Transverse colon (tissue), 4 donors: ENCODE measurements at regions not wholly inside any gene's neighbourhood (a gene's known extent, or its start where the extent isn't known, plus 50 kb on each side); places are given as distances from the start of the nearest gene placed in this dataset.

ENCODE experiments used
- CTCF ChIP-seq, 5 experiments: fragments of 200-600 bp in 3 of 5; fragments of 450-650 bp in 2 of 5; sonication (generic) in 3 of 5; IDR thresholded peaks; 1 replicate in 2 of 5; 2 replicates in 3 of 5; pipeline ENCODE4 v1.5.1; 2016 to 2017; ENCODE audit warnings: antibody characterized with exemption in 5 of 5, inconsistent platforms in 3 of 5, mild to moderate bottlenecking in 2 of 5, moderate library complexity in 1 of 5
- EP300 ChIP-seq: sonication (generic); formaldehyde crosslinking; IDR thresholded peaks from one replicate; pipeline ENCODE4 v1.6.1; 2017; ENCODE audit warnings: antibody characterized with exemption, low read depth
- POLR2A ChIP-seq: fragments of 450-650 bp; IDR thresholded peaks from one replicate; pipeline ENCODE4 v1.6.1; 2016; ENCODE audit warnings: antibody characterized with exemption, mild to moderate bottlenecking, moderate library complexity
- POLR2AphosphoS5 ChIP-seq, 3 donors: sonication (generic); formaldehyde crosslinking; IDR thresholded peaks; one replicate each; pipeline ENCODE4 v1.6.1; 2016; ENCODE audit warnings: antibody characterized with exemption in 3 of 3

DNA sequence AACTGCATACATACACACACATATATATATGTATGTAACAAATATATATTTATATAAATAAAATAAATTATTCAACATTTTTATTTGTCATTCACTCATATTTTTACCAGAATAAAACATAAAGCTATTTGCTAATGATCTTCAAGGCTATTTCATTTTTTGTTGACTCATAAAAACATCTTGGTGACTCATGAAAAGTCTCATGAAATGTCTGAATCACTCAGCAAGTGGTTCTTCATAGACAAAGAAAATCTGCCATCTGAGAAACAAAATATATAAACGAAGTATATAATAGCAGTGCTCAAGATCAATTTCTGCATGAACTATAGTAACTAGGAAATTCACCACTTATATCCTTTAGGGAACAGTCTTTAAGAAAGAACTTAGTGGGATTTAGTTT is 764.8 kb upstream of the FAT3 start:
- TF ChIP-seq CTCF (IDR thresholded peaks at IDR 0.05) (no peak), POLR2A (no peak), POLR2AphosphoS5 (IDR thresholded peaks at IDR 0.05) (no peak), EP300 (no peak)
